ENCODE measurements at regions not wholly inside any gene's neighbourhood (a gene's known extent, or its start where the extent isn't known, plus 50 kb on each side); places are given as distances from the start of the nearest gene placed in this dataset.

GRCh38 chr5:137563646-137564397 lies 64.7 kb upstream of the SPOCK1 start:
- Mint-ChIP-seq H3K9me3 (ENCODE audit: unreplicated experiment) (no peaks in the 10 kb centered on the region), H3K4me1 (ENCODE audit: unreplicated experiment) (peaks cover 84% of the 10 kb centered on the region), H3K27ac (ENCODE audit: unreplicated experiment) (peak overlapping the region; percentile 92), H3K27me3 (ENCODE audit: unreplicated experiment) (no peaks in the 10 kb centered on the region), H3K36me3 (ENCODE audit: unreplicated experiment) (no peaks in the 10 kb centered on the region), H3K4me3 (ENCODE audit: unreplicated experiment) (no peak overlapping the region)
- no peak for TF ChIP-seq CTCF (IDR thresholded peaks at IDR 0.05)
- DNase-seq (ENCODE audit: extremely low spot score, unreplicated experiment), result no peak

GRCh38 chr5:137563301-137563645 lies 64.1 kb upstream of the SPOCK1 start:
- no peak for TF ChIP-seq CTCF (IDR thresholded peaks at IDR 0.05)
- Mint-ChIP-seq H3K9me3 (ENCODE audit: unreplicated experiment) (no peaks in the 10 kb centered on the region), H3K4me3 (ENCODE audit: unreplicated experiment) (no peak overlapping the region), H3K4me1 (ENCODE audit: unreplicated experiment) (peaks cover 80% of the 10 kb centered on the region), H3K36me3 (ENCODE audit: unreplicated experiment) (no peaks in the 10 kb centered on the region), H3K27ac (ENCODE audit: unreplicated experiment) (peak overlapping the region; percentile 92), H3K27me3 (ENCODE audit: unreplicated experiment) (no peaks in the 10 kb centered on the region)
- no peak for DNase-seq (ENCODE audit: extremely low spot score, unreplicated experiment)

- H3K4me3 Mint-ChIP-seq (ENCODE audit: unreplicated experiment), result no peak overlapping the region
- no peaks in the 10 kb centered on the region for H3K27me3 Mint-ChIP-seq (ENCODE audit: unreplicated experiment)
- H3K36me3 Mint-ChIP-seq (ENCODE audit: unreplicated experiment), result no peaks in the 10 kb centered on the region
- peaks cover 63% of the 10 kb centered on the region for H3K4me1 Mint-ChIP-seq (ENCODE audit: unreplicated experiment)
- peak overlapping the region; percentile 32 for H3K27ac Mint-ChIP-seq (ENCODE audit: unreplicated experiment)
- no peaks in the 10 kb centered on the region for H3K9me3 Mint-ChIP-seq (ENCODE audit: unreplicated experiment)
- TF ChIP-seq CTCF (IDR thresholded peaks at IDR 0.05), result no peak
- DNase-seq (ENCODE audit: extremely low spot score, unreplicated experiment), result no peak
Observed at GRCh38 chr5:137561608-137562007, 62.5 kb upstream of the SPOCK1 start.

- Mint-ChIP-seq H3K4me3 (ENCODE audit: unreplicated experiment) (no peak overlapping the region), H3K36me3 (ENCODE audit: unreplicated experiment) (no peaks in the 10 kb centered on the region), H3K9me3 (ENCODE audit: unreplicated experiment) (no peaks in the 10 kb centered on the region), H3K4me1 (ENCODE audit: unreplicated experiment) (peaks cover 51% of the 10 kb centered on the region), H3K27ac (ENCODE audit: unreplicated experiment) (no peak overlapping the region), H3K27me3 (ENCODE audit: unreplicated experiment) (peaks cover 3% of the 10 kb centered on the region)
- DNase-seq (ENCODE audit: extremely low spot score, unreplicated experiment), result no peak
- no peak for TF ChIP-seq CTCF (IDR thresholded peaks at IDR 0.05)
Observed at GRCh38 chr5:137560420-137560819, 61.3 kb upstream of the SPOCK1 start.

Measured in osteocyte (in vitro differentiated cells).